IMR-90 (cell line): ENCODE measurements at regions not wholly inside any gene's neighbourhood (a gene's known extent, or its start where the extent isn't known, plus 50 kb on each side); places are given as distances from the start of the nearest gene placed in this dataset.

Experiments
- ATAC-seq: fragments of 200-7000 bp; cut with Tn5 transposase; 2 replicates; pipeline ENCODE4 v1.9.1; 2020; ENCODE audit warnings: low read depth, mild to moderate bottlenecking, moderate library complexity
- BruUV-seq: library from RNA; stranded (reverse); fragments of 400-500 nt; replicated peaks from 2 replicates; lab custom pipeline; 2021; lab: Mats Ljungman, UMichigan
- CTCF ChIA-PET: fragments of 300-600 bp; formaldehyde crosslinking; extraction: SDS; loops from one replicate; lab custom pipeline; 2021; ENCODE audit warnings: antibody characterized with exemption; lab: Yijun Ruan, JAX
- POLR2A ChIA-PET: fragments of 300-600 bp; sonication (Branson Sonifier 250); formaldehyde crosslinking; loops from one replicate; lab custom pipeline; 2022; ENCODE audit warnings: antibody characterized with exemption; ENCODE audit not compliant: unreplicated experiment; lab: Charles Lee
- DNase-seq: peaks from one replicate; pipeline ENCODE4 v3.0.0; 2013
- H2AFZ ChIP-seq: replicated peaks from 2 replicates; pipeline ENCODE3; 2013; ENCODE audit warnings: low read length, mild to moderate bottlenecking; ENCODE audit not compliant: poor library complexity
- H2AK5ac ChIP-seq: 2 replicates; pipeline ENCODE4 v1.6.1; 2013; ENCODE audit warnings: low read depth, low read length, inconsistent platforms
- H2AK9ac ChIP-seq: replicated peaks from 2 replicates; pipeline ENCODE3; 2013; ENCODE audit warnings: mild to moderate bottlenecking, low read depth, low read length, moderate library complexity; ENCODE audit not compliant: poor library complexity
- H2BK120ac ChIP-seq: 2 replicates; pipeline ENCODE4 v1.6.1; 2013; ENCODE audit warnings: low read depth, low read length, inconsistent platforms
- H2BK15ac ChIP-seq: 3 replicates; pipeline ENCODE4 v1.6.1; 2013; ENCODE audit warnings: low read depth, low read length, inconsistent platforms
- H2BK20ac ChIP-seq: 2 replicates; pipeline ENCODE4 v1.6.1; 2013; ENCODE audit warnings: low read depth, mild to moderate bottlenecking, inconsistent platforms, low read length, moderate library complexity
- H2BK5ac ChIP-seq: 2 replicates; pipeline ENCODE4 v1.6.1; 2013; ENCODE audit warnings: mild to moderate bottlenecking, low read depth, low read length, inconsistent platforms; ENCODE audit not compliant: poor library complexity, severe bottlenecking
- H3K14ac ChIP-seq: replicated peaks from 2 replicates; pipeline ENCODE4 v1.6.1; 2013; ENCODE audit warnings: low read depth, low read length, inconsistent platforms
- H3K18ac ChIP-seq: 2 replicates; pipeline ENCODE4 v1.6.1; 2013; ENCODE audit warnings: low read depth, low read length, control low read depth
- H3K23ac ChIP-seq: 2 replicates; pipeline ENCODE4 v1.6.1; 2013; ENCODE audit warnings: low read depth, low read length, inconsistent platforms
- H3K27ac ChIP-seq: 2 replicates; pipeline ENCODE4 v1.5.1; 2013; ENCODE audit warnings: mild to moderate bottlenecking, control low read depth, low read length; ENCODE audit not compliant: insufficient read depth
- H3K27me3 ChIP-seq: 2 replicates; pipeline ENCODE4 v1.6.1; 2013; ENCODE audit warnings: low read length; ENCODE audit not compliant: control insufficient read depth, insufficient read depth
- H3K36me3 ChIP-seq: 2 replicates; pipeline ENCODE4 v1.6.1; 2013; ENCODE audit warnings: low read length, mixed read lengths; ENCODE audit not compliant: control insufficient read depth, insufficient read depth
- H3K4ac ChIP-seq: 2 replicates; pipeline ENCODE4 v1.6.1; 2013; ENCODE audit warnings: low read depth, low read length, inconsistent platforms
- H3K4me1 ChIP-seq: 2 replicates; pipeline ENCODE4 v1.6.1; 2013; ENCODE audit warnings: low read length, mixed read lengths; ENCODE audit not compliant: control insufficient read depth, insufficient read depth
- H3K4me2 ChIP-seq: 2 replicates; pipeline ENCODE4 v1.6.1; 2013; ENCODE audit warnings: low read depth, mild to moderate bottlenecking, control low read depth, low read length, moderate library complexity
- H3K4me3 ChIP-seq: 2 replicates; pipeline ENCODE4 v1.5.1; 2013; ENCODE audit warnings: low read depth, mild to moderate bottlenecking, control low read depth, low read length, moderate library complexity; ENCODE audit not compliant: insufficient read depth
- H3K56ac ChIP-seq: 2 replicates; pipeline ENCODE4 v1.6.1; 2013; ENCODE audit warnings: low read length, inconsistent platforms; ENCODE audit not compliant: insufficient read depth; ENCODE audit errors: extremely low read depth
- H3K79me1 ChIP-seq, 2 experiments: 2 replicates each; pipeline ENCODE4 v1.6.1; 2013; ENCODE audit warnings: low read length in 2 of 2, inconsistent platforms in 1 of 2, low read depth in 1 of 2
- H3K9ac ChIP-seq: 2 replicates; pipeline ENCODE4 v1.6.1; 2013; ENCODE audit warnings: low read depth, low read length, control low read depth
- H3K9me1 ChIP-seq: 2 replicates; pipeline ENCODE4 v1.6.1; 2013; ENCODE audit warnings: low read length, inconsistent platforms; ENCODE audit not compliant: insufficient read depth
- H3K9me3 ChIP-seq: 2 replicates; pipeline ENCODE4 v1.6.1; 2013; ENCODE audit warnings: low read length; ENCODE audit not compliant: control insufficient read depth, insufficient read depth
- H4K20me1 ChIP-seq: 2 replicates; pipeline ENCODE4 v1.6.1; 2013; ENCODE audit warnings: low read length, inconsistent platforms; ENCODE audit not compliant: insufficient read depth
- H4K5ac ChIP-seq: 2 replicates; pipeline ENCODE4 v1.6.1; 2013; ENCODE audit warnings: mild to moderate bottlenecking, low read depth, low read length, control low read depth
- H4K8ac ChIP-seq, 2 experiments: 2 replicates each; pipeline ENCODE4 v1.6.1; 2013; ENCODE audit warnings: low read depth in 2 of 2, low read length in 2 of 2, control low read depth in 1 of 2, inconsistent platforms in 1 of 2
- H4K91ac ChIP-seq: 2 replicates; pipeline ENCODE4 v1.6.1; 2013; ENCODE audit warnings: low read depth, low read length, inconsistent platforms; ENCODE audit not compliant: insufficient read depth
- BHLHE40 ChIP-seq: fragments of 150-350 bp; IDR thresholded peaks from 2 replicates; pipeline ENCODE4 v1.6.1; 2016; ENCODE audit warnings: mild to moderate bottlenecking, low read depth, low read length
- CEBPB ChIP-seq: IDR thresholded peaks from 2 replicates; pipeline ENCODE4 v1.6.1; 2012; ENCODE audit warnings: low read depth, low read length, improper control_type of control experiment
- CHD1 ChIP-seq: IDR thresholded peaks from 2 replicates; pipeline ENCODE4 v1.6.1; 2012; ENCODE audit warnings: low read depth, low read length, improper control_type of control experiment
- FOS ChIP-seq: fragments of 150-350 bp; IDR thresholded peaks from 2 replicates; pipeline ENCODE4 v1.6.1; 2016; ENCODE audit warnings: low read depth, low read length
- MXI1 ChIP-seq: IDR thresholded peaks from 2 replicates; pipeline ENCODE4 v1.6.1; 2012; ENCODE audit warnings: low read depth, mild to moderate bottlenecking, low read length, moderate library complexity, borderline replicate concordance
- NFE2L2 ChIP-seq: fragments of 150-350 bp; IDR thresholded peaks from 2 replicates; pipeline ENCODE4 v1.6.1; 2016; ENCODE audit warnings: low read depth, mild to moderate bottlenecking, low read length
- POLR2A ChIP-seq: IDR thresholded peaks from 2 replicates; pipeline ENCODE4 v1.6.1; 2012; ENCODE audit warnings: mild to moderate bottlenecking, low read depth, low read length
- RCOR1 ChIP-seq: IDR thresholded peaks from 2 replicates; pipeline ENCODE4 v1.6.1; 2012; ENCODE audit warnings: mild to moderate bottlenecking, low read length, improper control_type of control experiment; ENCODE audit not compliant: insufficient replicate concordance
- RFX5 ChIP-seq: IDR thresholded peaks from 2 replicates; pipeline ENCODE4 v1.8.0; 2012; ENCODE audit warnings: low read depth, mild to moderate bottlenecking, low read length, moderate library complexity
- SMC3 ChIP-seq: fragments of 150-350 bp; IDR thresholded peaks from 2 replicates; pipeline ENCODE4 v1.6.1; 2016; ENCODE audit warnings: low read depth, mild to moderate bottlenecking, antibody characterized with exemption, low read length, moderate library complexity
- WGBS, 2 experiments: methylation state at CpG; one replicate each; pipeline versions ENCODE4 v1.1.5 to v1.1.7; 2013; ENCODE audit warnings: missing lambda C conversion rate in 2 of 2; ENCODE audit not compliant: insufficient read length in 1 of 2; ENCODE audit errors: extremely low coverage in 2 of 2; 5-methylcytosine and 5-hydroxymethylcytosine counted together
- dilution Hi-C: fragments of 300-500 bp; cut with HindIII; formaldehyde crosslinking; loops from one replicate; pipeline ENCODE4 v1.14.3; 2018; ENCODE audit warnings: low sequenced_read_pairs; ENCODE audit not compliant: unreplicated experiment
- in situ Hi-C: fragments of 300-500 bp; cut with MboI; formaldehyde crosslinking; loops from 3 replicates; pipeline ENCODE4 v1.14.3; 2019; ENCODE audit warnings: low sequenced_read_pairs, inconsistent platforms, mixed read lengths
- intact Hi-C: fragments of 100-400 bp; cut with micrococcal nuclease; formaldehyde crosslinking; loops from 2 replicates; pipeline ENCODE4 v1.10.0; 2022
- TF ChIP-seq, protein P1 (sequence below): fragments of 150-350 bp; IDR thresholded peaks from 2 replicates; pipeline ENCODE4 v1.6.1; 2016; ENCODE audit warnings: low read depth, mild to moderate bottlenecking, low read length, moderate library complexity, borderline replicate concordance
- TF ChIP-seq, protein P2 (sequence below): fragments of 150-350 bp; IDR thresholded peaks from 2 replicates; pipeline ENCODE4 v1.6.1; 2017; ENCODE audit warnings: mild to moderate bottlenecking, antibody characterized with exemption, low read length, low read depth

DNA sequence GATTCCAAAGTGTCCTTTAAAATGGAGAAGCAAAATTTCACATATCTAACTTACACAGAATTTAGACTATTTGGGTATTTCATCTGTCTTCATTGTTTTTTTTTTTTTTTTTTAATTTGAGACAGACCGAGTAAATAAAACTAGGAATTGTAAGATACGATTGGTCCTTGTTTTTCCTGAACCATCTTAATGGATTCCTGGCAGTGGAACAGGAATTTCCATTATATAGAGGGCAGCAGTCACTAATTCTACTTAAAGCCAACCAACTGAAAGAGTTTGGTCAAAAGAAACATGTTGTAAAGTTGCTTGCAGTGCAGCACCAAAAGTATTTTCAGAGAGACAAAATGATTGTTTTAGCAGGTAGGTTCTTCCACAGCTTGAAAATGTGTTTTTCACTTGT is 72.5 kb upstream of the HGF start:
- no peak overlapping the region for H3K9ac ChIP-seq
- no TSS peak for BruUV-seq
- no peak overlapping the region for H3K27ac ChIP-seq
- in situ Hi-C loops (no loop called here), intact Hi-C loops (no loop called here), dilution Hi-C loops (no loop called here)
- no peak overlapping the region for H2AK9ac ChIP-seq
- H3K27me3 ChIP-seq: no peaks in the 10 kb centered on the region
- no peak overlapping the region for H3K18ac ChIP-seq
- no peaks in the 10 kb centered on the region for H3K9me1 ChIP-seq
- ChIA-PET CTCF (no interaction called here), POLR2A (no interaction called here)
- no peak overlapping the region for H3K23ac ChIP-seq
- no peak overlapping the region for H2AFZ ChIP-seq
- no peak overlapping the region for H2BK5ac ChIP-seq
- DNase-seq (no peak), ATAC-seq (no peak)
- no peak overlapping the region for H2BK120ac ChIP-seq
- H2BK20ac ChIP-seq: no peak overlapping the region
- H3K4me3 ChIP-seq: no peak overlapping the region
- H2BK15ac ChIP-seq: no peak overlapping the region
- no peak overlapping the region for H3K56ac ChIP-seq
- no peaks in the 10 kb centered on the region for H4K20me1 ChIP-seq
- no peak overlapping the region for H2AK5ac ChIP-seq
- H4K8ac ChIP-seq: no peak overlapping the region
- H3K4me2 ChIP-seq: no peak overlapping the region
- TF ChIP-seq SMC3 (no peak), RCOR1 (no peak), CHD1 (no peak), RFX5 (no peak), CEBPB (no peak), MXI1 (no peak), POLR2A (no peak), BHLHE40 (no peak), FOS (no peak), NFE2L2 (no peak)
- TF ChIP-seq, protein P1, sequence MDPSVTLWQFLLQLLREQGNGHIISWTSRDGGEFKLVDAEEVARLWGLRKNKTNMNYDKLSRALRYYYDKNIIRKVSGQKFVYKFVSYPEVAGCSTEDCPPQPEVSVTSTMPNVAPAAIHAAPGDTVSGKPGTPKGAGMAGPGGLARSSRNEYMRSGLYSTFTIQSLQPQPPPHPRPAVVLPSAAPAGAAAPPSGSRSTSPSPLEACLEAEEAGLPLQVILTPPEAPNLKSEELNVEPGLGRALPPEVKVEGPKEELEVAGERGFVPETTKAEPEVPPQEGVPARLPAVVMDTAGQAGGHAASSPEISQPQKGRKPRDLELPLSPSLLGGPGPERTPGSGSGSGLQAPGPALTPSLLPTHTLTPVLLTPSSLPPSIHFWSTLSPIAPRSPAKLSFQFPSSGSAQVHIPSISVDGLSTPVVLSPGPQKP: no peak
- TF ChIP-seq, protein P2, sequence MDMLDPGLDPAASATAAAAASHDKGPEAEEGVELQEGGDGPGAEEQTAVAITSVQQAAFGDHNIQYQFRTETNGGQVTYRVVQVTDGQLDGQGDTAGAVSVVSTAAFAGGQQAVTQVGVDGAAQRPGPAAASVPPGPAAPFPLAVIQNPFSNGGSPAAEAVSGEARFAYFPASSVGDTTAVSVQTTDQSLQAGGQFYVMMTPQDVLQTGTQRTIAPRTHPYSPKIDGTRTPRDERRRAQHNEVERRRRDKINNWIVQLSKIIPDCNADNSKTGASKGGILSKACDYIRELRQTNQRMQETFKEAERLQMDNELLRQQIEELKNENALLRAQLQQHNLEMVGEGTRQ: no peak
- H3K4ac ChIP-seq: no peak overlapping the region
- H3K79me1 ChIP-seq: no peaks in the 10 kb centered on the region
- no peaks in the 10 kb centered on the region; the same call in 1 of the 2 replicates for H3K4me1 ChIP-seq
- H3K36me3 ChIP-seq: no peaks in the 10 kb centered on the region
- no CpG with 5 or more reads among the region's 2 CpGs for WGBS, 2 experiments
- no peak overlapping the region for H3K14ac ChIP-seq
- H4K91ac ChIP-seq: no peak overlapping the region
- no peaks in the 10 kb centered on the region for H3K9me3 ChIP-seq
- no peak overlapping the region for H4K5ac ChIP-seq
